Panc1 (cell line): ENCODE measurements at regions not wholly inside any gene's neighbourhood (a gene's known extent, or its start where the extent isn't known, plus 50 kb on each side); places are given as distances from the start of the nearest gene placed in this dataset.

ENCODE experiments used
- ATAC-seq: fragments of 200-7000 bp; cut with Tn5 transposase; 2 replicates; pipeline ENCODE4 v1.9.1; 2020; ENCODE audit warnings: mild to moderate bottlenecking, moderate library complexity
- BruUV-seq: library from RNA; stranded (reverse); fragments of 400-500 nt; replicated peaks from 2 replicates; lab custom pipeline; 2021; lab: Mats Ljungman, UMichigan
- CTCF ChIA-PET: fragments of 300-600 bp; sonication (Branson Sonifier 250); formaldehyde crosslinking; loops from one replicate; lab custom pipeline; 2022; ENCODE audit warnings: antibody characterized with exemption; lab: Charles Lee
- POLR2A ChIA-PET: fragments of 300-600 bp; sonication (Branson Sonifier 250); formaldehyde crosslinking; loops from one replicate; lab custom pipeline; 2022; ENCODE audit warnings: antibody characterized with exemption; lab: Charles Lee
- DNase-seq: peaks from one replicate; pipeline ENCODE4 v3.0.0-alpha.2; 2010; ENCODE audit warnings: low read depth, low spot score
- H3K27ac ChIP-seq: 2 replicates; pipeline ENCODE4 v1.5.1; 2011; ENCODE audit warnings: mild to moderate bottlenecking, low read length, inconsistent platforms
- H3K27me3 ChIP-seq: fragments of 200-500 bp; sonication (Bioruptor generic); 2 replicates; pipeline ENCODE4 v1.6.0; 2014; ENCODE audit warnings: low read length, inconsistent platforms; ENCODE audit not compliant: control insufficient read depth, insufficient read depth
- H3K36me3 ChIP-seq: fragments of 200-500 bp; sonication (Bioruptor generic); 2 replicates; pipeline ENCODE4 v1.5.1; 2014; ENCODE audit warnings: inconsistent platforms, mild to moderate bottlenecking, low read length, moderate library complexity; ENCODE audit not compliant: control insufficient read depth, insufficient read depth
- H3K4me1 ChIP-seq: 2 replicates; pipeline ENCODE4 v1.5.1; 2011; ENCODE audit warnings: inconsistent platforms, mild to moderate bottlenecking, low read length, moderate library complexity; ENCODE audit not compliant: control insufficient read depth, insufficient read depth
- H3K4me3 ChIP-seq, 2 experiments: 2 replicates each; pipeline ENCODE4 v1.5.1; 2011 to 2012; ENCODE audit warnings: low read depth in 2 of 2, low read length in 2 of 2, mild to moderate bottlenecking in 2 of 2, inconsistent platforms in 1 of 2, moderate library complexity in 1 of 2
- H3K9me3 ChIP-seq: fragments of 200-500 bp; sonication (Bioruptor generic); 2 replicates; pipeline ENCODE4 v1.5.1; 2014; ENCODE audit warnings: low read depth, mild to moderate bottlenecking, inconsistent platforms, low read length, moderate library complexity; ENCODE audit not compliant: control insufficient read depth, insufficient read depth
- CTCF ChIP-seq: fragments of 450-650 bp; IDR thresholded peaks from 2 replicates; pipeline ENCODE4 v1.5.1; 2017; ENCODE audit warnings: mild to moderate bottlenecking
- POLR2AphosphoS5 ChIP-seq: IDR thresholded peaks from 2 replicates; pipeline ENCODE4 v1.6.1; 2012; ENCODE audit warnings: mild to moderate bottlenecking, low read depth, low read length, moderate library complexity
- REST ChIP-seq, 2 experiments: IDR thresholded peaks; 2 replicates each; pipeline ENCODE4 v1.6.1; 2011 to 2012; ENCODE audit warnings: low read depth in 2 of 2, control low read depth in 1 of 2, low read length in 1 of 2, mild to moderate bottlenecking in 1 of 2, moderate library complexity in 1 of 2; ENCODE audit not compliant: insufficient read depth in 1 of 2
- SIN3A ChIP-seq: IDR thresholded peaks from 2 replicates; pipeline ENCODE4 v1.6.1; 2012; ENCODE audit warnings: low read depth, mild to moderate bottlenecking, low read length, moderate library complexity, borderline replicate concordance; ENCODE audit not compliant: insufficient read depth
- TCF7L2 ChIP-seq: IDR thresholded peaks from 2 replicates; pipeline ENCODE4 v1.6.1; 2011; ENCODE audit warnings: mild to moderate bottlenecking, low read depth, low read length, inconsistent platforms
- in situ Hi-C: cut with HindIII; loops from 2 replicates; pipeline ENCODE4 v1.10.0; 2016; ENCODE audit warnings: low sequenced_read_pairs, low pct_unique_long_range_greater_than_20kb
- intact Hi-C: fragments of 100-400 bp; cut with micrococcal nuclease; formaldehyde crosslinking; loops from one replicate; pipeline ENCODE4 v1.10.0; 2022; ENCODE audit not compliant: unreplicated experiment

- DNase-seq (no peak), ATAC-seq (no peak)
- Histone ChIP-seq H3K27ac (no peak overlapping the region), H3K27me3 (no peaks in the 10 kb centered on the region), H3K9me3 (no peaks in the 10 kb centered on the region), H3K36me3 (no peaks in the 10 kb centered on the region), H3K4me1 (no peaks in the 10 kb centered on the region), H3K4me3 (no peak overlapping the region)
- ChIA-PET CTCF (no interaction called here), POLR2A (no interaction called here)
- in situ Hi-C loops (no loop called here), intact Hi-C loops (no loop called here)
- no TSS peak for BruUV-seq
- TF ChIP-seq POLR2AphosphoS5 (no peak), CTCF (no peak), REST (IDR thresholded peaks at IDR 0.05; ENCODE audit: insufficient read depth in 1 of 2, low read depth in 2 of 2, low read length in 1 of 2) (no peak), SIN3A (no peak), TCF7L2 (no peak)
These were observed 175.4 kb upstream of the ATP6AP2 start for GRCh38 chrX:40405399-40405798.

- intact Hi-C loops: no loop called here
- in situ Hi-C loops: no loop called here
- Histone ChIP-seq H3K4me3 (no peak overlapping the region), H3K36me3 (no peaks in the 10 kb centered on the region), H3K9me3 (no peaks in the 10 kb centered on the region), H3K27ac (no peak overlapping the region), H3K27me3 (no peaks in the 10 kb centered on the region), H3K4me1 (no peaks in the 10 kb centered on the region)
- TF ChIP-seq SIN3A (no peak), POLR2AphosphoS5 (no peak), REST (IDR thresholded peaks at IDR 0.05; ENCODE audit: insufficient read depth in 1 of 2, low read depth in 2 of 2, low read length in 1 of 2) (no peak), CTCF (no peak), TCF7L2 (no peak)
- BruUV-seq: no TSS peak
- ChIA-PET POLR2A (no interaction called here), CTCF (no interaction called here)
- ATAC-seq (no peak), DNase-seq (no peak)
These were observed 177.0 kb upstream of the ATP6AP2 start for GRCh38 chrX:40403757-40404156.
